GM12878 (cell line): ENCODE measurements at regions not wholly inside any gene's neighbourhood (a gene's known extent, or its start where the extent isn't known, plus 50 kb on each side); places are given as distances from the start of the nearest gene placed in this dataset.

Source experiments
- EP300 ChIP-seq, 2 experiments: fragments of 150-350 bp in 1 of 2; IDR thresholded peaks; 2 replicates each; pipeline ENCODE4 v1.6.1; 2011 to 2012; ENCODE audit warnings: low read depth in 2 of 2, low read length in 2 of 2, borderline replicate concordance in 1 of 2, improper control_type of control experiment in 1 of 2, inconsistent platforms in 1 of 2; ENCODE audit not compliant: control insufficient read depth in 1 of 2
- NFYA ChIP-seq: IDR thresholded peaks from 2 replicates; pipeline ENCODE4 v1.6.1; 2011; ENCODE audit warnings: low read depth, mild to moderate bottlenecking, low read length, improper control_type of control experiment, borderline replicate concordance
- NR2C2 ChIP-seq: IDR thresholded peaks from 2 replicates; pipeline ENCODE4 v1.6.1; 2011; ENCODE audit warnings: borderline replicate concordance, low read depth; ENCODE audit not compliant: control insufficient read depth, insufficient read length
- SP1 ChIP-seq: IDR thresholded peaks from one replicate; pipeline ENCODE4 v1.6.1; 2011; ENCODE audit warnings: low read depth, low read length
- TAF1 ChIP-seq: IDR thresholded peaks from 2 replicates; pipeline ENCODE4 v1.6.1; 2011; ENCODE audit warnings: mild to moderate bottlenecking, low read depth, low read length, borderline replicate concordance
- TF ChIP-seq, protein P1 (sequence below), 3 experiments: IDR thresholded peaks in 2 of 3; conservative IDR thresholded peaks in 1 of 3; 2 replicates each; pipeline ENCODE4 v1.5.1; 2011; ENCODE audit warnings: low read depth in 3 of 3, low read length in 3 of 3, mild to moderate bottlenecking in 3 of 3, control low read depth in 2 of 3, moderate library complexity in 2 of 3, inconsistent platforms in 1 of 3, mixed read lengths in 1 of 3; ENCODE audit not compliant: control insufficient read depth in 2 of 3, insufficient read depth in 1 of 3; ENCODE audit errors: extremely low read depth in 1 of 3

- TF ChIP-seq, protein P1, sequence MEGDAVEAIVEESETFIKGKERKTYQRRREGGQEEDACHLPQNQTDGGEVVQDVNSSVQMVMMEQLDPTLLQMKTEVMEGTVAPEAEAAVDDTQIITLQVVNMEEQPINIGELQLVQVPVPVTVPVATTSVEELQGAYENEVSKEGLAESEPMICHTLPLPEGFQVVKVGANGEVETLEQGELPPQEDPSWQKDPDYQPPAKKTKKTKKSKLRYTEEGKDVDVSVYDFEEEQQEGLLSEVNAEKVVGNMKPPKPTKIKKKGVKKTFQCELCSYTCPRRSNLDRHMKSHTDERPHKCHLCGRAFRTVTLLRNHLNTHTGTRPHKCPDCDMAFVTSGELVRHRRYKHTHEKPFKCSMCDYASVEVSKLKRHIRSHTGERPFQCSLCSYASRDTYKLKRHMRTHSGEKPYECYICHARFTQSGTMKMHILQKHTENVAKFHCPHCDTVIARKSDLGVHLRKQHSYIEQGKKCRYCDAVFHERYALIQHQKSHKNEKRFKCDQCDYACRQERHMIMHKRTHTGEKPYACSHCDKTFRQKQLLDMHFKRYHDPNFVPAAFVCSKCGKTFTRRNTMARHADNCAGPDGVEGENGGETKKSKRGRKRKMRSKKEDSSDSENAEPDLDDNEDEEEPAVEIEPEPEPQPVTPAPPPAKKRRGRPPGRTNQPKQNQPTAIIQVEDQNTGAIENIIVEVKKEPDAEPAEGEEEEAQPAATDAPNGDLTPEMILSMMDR (IDR thresholded peaks at IDR 0.05 in 2 of 3, conservative IDR thresholded peaks at IDR 0.05 in 1 of 3; ENCODE audit: control insufficient read depth in 2 of 3, extremely low read depth in 1 of 3, insufficient read depth in 1 of 3, low read depth in 3 of 3, low read length in 3 of 3), result no peak
- TF ChIP-seq EP300 (IDR thresholded peaks at IDR 0.05; ENCODE audit: borderline replicate concordance in 1 of 2, control insufficient read depth in 1 of 2, low read depth in 2 of 2, low read length in 2 of 2) (no peak), SP1 (no peak), NR2C2 (no peak), NFYA (no peak), TAF1 (no peak)
These were observed 262.7 kb downstream of the BTG1 start for GRCh38 chr12:91882910-91883309.
